ENCODE measurements at regions not wholly inside any gene's neighbourhood (a gene's known extent, or its start where the extent isn't known, plus 50 kb on each side); places are given as distances from the start of the nearest gene placed in this dataset.

DNA sequence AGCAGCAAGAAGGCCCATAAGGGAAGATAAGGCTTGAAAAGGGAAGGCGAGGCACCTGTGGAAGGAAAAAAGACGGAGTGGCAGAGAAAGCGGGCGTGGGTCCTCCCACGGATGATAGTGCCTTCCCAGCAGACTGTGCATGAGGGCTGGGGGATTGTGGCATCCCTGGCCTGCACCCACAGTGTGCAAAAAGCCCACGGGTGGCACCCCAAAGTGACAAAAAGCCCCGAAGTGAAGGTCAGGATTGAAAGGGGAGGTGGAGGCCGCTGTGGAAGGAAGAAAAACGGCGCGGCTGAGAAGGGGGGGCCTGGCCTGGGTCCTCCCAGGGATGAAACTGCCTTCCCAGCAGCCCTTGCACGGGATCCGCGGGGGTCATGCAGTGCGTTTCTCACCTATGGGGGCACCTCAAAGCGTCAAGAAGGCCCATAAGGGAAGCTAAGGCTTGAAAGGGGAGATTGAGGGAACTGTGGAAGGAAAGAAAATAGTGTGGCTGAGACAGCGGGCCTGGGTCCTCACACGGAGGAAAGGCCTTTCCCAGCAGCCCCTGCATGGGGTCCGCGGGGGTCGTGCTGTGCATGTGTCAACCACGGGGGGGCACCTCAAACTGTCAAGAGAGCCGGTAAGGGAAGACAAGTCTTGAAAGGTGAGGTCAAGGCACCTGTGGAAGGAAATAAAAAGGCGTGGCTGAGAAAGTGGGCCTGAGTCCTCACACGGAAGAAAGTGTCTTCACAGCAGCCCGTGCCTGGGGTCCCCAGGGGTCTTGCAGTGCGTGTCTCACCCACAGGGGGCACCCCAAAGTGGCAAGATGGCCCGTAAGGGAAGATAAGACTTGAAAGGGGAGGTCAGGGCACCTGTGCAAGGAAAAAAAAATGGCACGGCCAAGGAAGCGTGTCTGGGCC lies 274.1 kb downstream of the ALG10 start:
- intact Hi-C loops (cut with micrococcal nuclease; ENCODE audit: unreplicated experiment) = loop anchor here (10.0 kb wide), 1 partner anchor 88 kb away; no protein-coding TSS in a partner anchor
- no peaks in the 10 kb centered on the region for H3F3A ChIP-seq (ENCODE audit: insufficient read depth, low read depth)
- no peak for DNase-seq
- no peaks in the 10 kb centered on the region for H3K4me1 ChIP-seq (replicated peaks; ENCODE audit: insufficient read depth)
- no peak overlapping the region for H3K27ac ChIP-seq
- no peaks in the 10 kb centered on the region for H3K79me2 ChIP-seq (ENCODE audit: low read depth)
- no peak overlapping the region for H3K4me3 ChIP-seq
- TF ChIP-seq EZH2 (IDR thresholded peaks at IDR 0.05; ENCODE audit: low read depth) (no peak), CTCF (conservative IDR thresholded peaks at IDR 0.05) (no peak)
- H4K20me1 ChIP-seq (ENCODE audit: insufficient read depth) = no peaks in the 10 kb centered on the region
- H3K9me3 ChIP-seq (ENCODE audit: insufficient read depth, low read depth) = no peaks in the 10 kb centered on the region
- CTCF ChIA-PET = no interaction called here
- no peaks in the 10 kb centered on the region for H3K36me3 ChIP-seq (ENCODE audit: low read depth)
- H3K27me3 ChIP-seq (ENCODE audit: insufficient read depth, low read depth) = peaks cover 76% of the 10 kb centered on the region
- H2AFZ ChIP-seq = no peak overlapping the region
- no peak overlapping the region for H3K4me2 ChIP-seq
- no TSS peak for BruUV-seq (replicated peaks)
- POLR2A ChIA-PET (ENCODE audit: unreplicated experiment) = no interaction called here
- H3K9me2 ChIP-seq (ENCODE audit: insufficient read depth) = no peaks in the 10 kb centered on the region

GRCh38 chr12:34297126-34297789 lies 275.0 kb downstream of the ALG10 start:
- Histone ChIP-seq H2AFZ (no peak overlapping the region), H3F3A (ENCODE audit: insufficient read depth, low read depth) (no peaks in the 10 kb centered on the region), H3K36me3 (ENCODE audit: low read depth) (no peaks in the 10 kb centered on the region), H3K4me1 (replicated peaks; ENCODE audit: insufficient read depth) (no peaks in the 10 kb centered on the region), H3K27ac (no peak overlapping the region), H3K4me3 (no peak overlapping the region), H4K20me1 (ENCODE audit: insufficient read depth) (no peaks in the 10 kb centered on the region), H3K9me3 (ENCODE audit: insufficient read depth, low read depth) (no peaks in the 10 kb centered on the region), H3K4me2 (no peak overlapping the region), H3K79me2 (ENCODE audit: low read depth) (no peaks in the 10 kb centered on the region), H3K27me3 (ENCODE audit: insufficient read depth, low read depth) (peaks cover 83% of the 10 kb centered on the region), H3K9me2 (ENCODE audit: insufficient read depth) (no peaks in the 10 kb centered on the region)
- intact Hi-C loops (cut with micrococcal nuclease; ENCODE audit: unreplicated experiment) = loop anchor here (10.0 kb wide), 1 partner anchor 88 kb away; no protein-coding TSS in a partner anchor
- DNase-seq = no peak
- ChIA-PET CTCF (no interaction called here), POLR2A (ENCODE audit: unreplicated experiment) (no interaction called here)
- no TSS peak for BruUV-seq (replicated peaks)
- TF ChIP-seq CTCF (conservative IDR thresholded peaks at IDR 0.05) (no peak), EZH2 (IDR thresholded peaks at IDR 0.05; ENCODE audit: low read depth) (no peak)

DNA sequence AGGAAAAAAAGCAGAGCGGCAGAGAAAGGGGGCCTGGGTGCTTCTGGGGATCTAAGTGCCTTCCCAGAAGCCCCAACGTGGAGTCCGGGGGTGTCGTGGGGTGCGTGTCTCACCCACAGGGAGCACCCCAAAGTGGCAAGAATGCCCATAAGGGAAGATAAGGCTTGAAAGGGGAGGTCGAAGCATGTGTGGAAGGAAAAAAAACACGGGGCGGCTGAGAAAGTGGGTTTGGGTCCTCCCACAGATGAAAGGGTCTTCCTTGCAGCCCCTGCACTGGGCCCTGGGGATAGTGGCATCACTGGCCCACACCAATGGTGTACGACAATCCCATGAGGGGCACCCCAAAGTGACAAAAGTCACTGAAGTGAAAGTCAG lies 275.5 kb downstream of the ALG10 start:
- CTCF ChIA-PET = no interaction called here
- H3F3A ChIP-seq (ENCODE audit: insufficient read depth, low read depth) = no peaks in the 10 kb centered on the region

More for the DNA sequence above, 275.5 kb downstream of the ALG10 start:
- H3K27ac ChIP-seq = no peak overlapping the region
- no peak overlapping the region for H2AFZ ChIP-seq
- H3K36me3 ChIP-seq (ENCODE audit: low read depth) = no peaks in the 10 kb centered on the region
- H3K9me3 ChIP-seq (ENCODE audit: insufficient read depth, low read depth) = no peaks in the 10 kb centered on the region
- H3K79me2 ChIP-seq (ENCODE audit: low read depth) = no peaks in the 10 kb centered on the region
- BruUV-seq (replicated peaks) = no TSS peak
- no peaks in the 10 kb centered on the region for H3K4me1 ChIP-seq (replicated peaks; ENCODE audit: insufficient read depth)
- no peak overlapping the region for H3K4me2 ChIP-seq
- H3K9me2 ChIP-seq (ENCODE audit: insufficient read depth) = no peaks in the 10 kb centered on the region
- no peaks in the 10 kb centered on the region for H4K20me1 ChIP-seq (ENCODE audit: insufficient read depth)
- POLR2A ChIA-PET (ENCODE audit: unreplicated experiment) = no interaction called here
- DNase-seq = no peak
- no peak overlapping the region for H3K4me3 ChIP-seq
- TF ChIP-seq EZH2 (IDR thresholded peaks at IDR 0.05; ENCODE audit: low read depth) = no peak
- no peak for TF ChIP-seq CTCF (conservative IDR thresholded peaks at IDR 0.05)
- peaks cover 88% of the 10 kb centered on the region for H3K27me3 ChIP-seq (ENCODE audit: insufficient read depth, low read depth)
- intact Hi-C loops (cut with micrococcal nuclease; ENCODE audit: unreplicated experiment) = loop anchor here (10.0 kb wide), 1 partner anchor 87 kb away; no protein-coding TSS in a partner anchor
